Central memory CD8-positive, alpha-beta T cell (primary cell): ENCODE measurements at regions not wholly inside any gene's neighbourhood (a gene's known extent, or its start where the extent isn't known, plus 50 kb on each side); places are given as distances from the start of the nearest gene placed in this dataset.

Experiments
- ATAC-seq: fragments of 150-1000 bp; cut with Tn5 transposase; replicated peaks from 2 replicates; pipeline ENCODE4 v1.10.0; 2022; ENCODE audit warnings: mild to moderate bottlenecking, moderate FRiP score, moderate number of reproducible peaks; ENCODE audit not compliant: poor library complexity, severe bottlenecking; ENCODE audit errors: extremely low read depth
- DNase-seq, 2 donors: peaks; one replicate each; pipeline ENCODE4 v3.0.0; 2021; ENCODE audit warnings: low spot score in 2 of 2
- H3K27ac Mint-ChIP-seq: one replicate; pipeline ENCODE4 v1.8.0; 2022; ENCODE audit warnings: low read depth, mild to moderate bottlenecking, moderate library complexity, mixed read lengths
- H3K27me3 Mint-ChIP-seq: one replicate; pipeline ENCODE4 v1.8.0; 2022; ENCODE audit warnings: mixed read lengths
- H3K36me3 Mint-ChIP-seq: one replicate; pipeline ENCODE4 v1.8.0; 2022; ENCODE audit warnings: mild to moderate bottlenecking, moderate library complexity, mixed read lengths; ENCODE audit not compliant: insufficient read depth
- H3K4me1 Mint-ChIP-seq: one replicate; pipeline ENCODE4 v1.8.0; 2022; ENCODE audit warnings: mixed read lengths
- H3K4me3 Mint-ChIP-seq: one replicate; pipeline ENCODE4 v1.8.0; 2022; ENCODE audit warnings: mild to moderate bottlenecking, moderate library complexity, mixed read lengths
- H3K9me3 Mint-ChIP-seq: one replicate; pipeline ENCODE4 v1.8.0; 2022; ENCODE audit warnings: mixed read lengths

DNA sequence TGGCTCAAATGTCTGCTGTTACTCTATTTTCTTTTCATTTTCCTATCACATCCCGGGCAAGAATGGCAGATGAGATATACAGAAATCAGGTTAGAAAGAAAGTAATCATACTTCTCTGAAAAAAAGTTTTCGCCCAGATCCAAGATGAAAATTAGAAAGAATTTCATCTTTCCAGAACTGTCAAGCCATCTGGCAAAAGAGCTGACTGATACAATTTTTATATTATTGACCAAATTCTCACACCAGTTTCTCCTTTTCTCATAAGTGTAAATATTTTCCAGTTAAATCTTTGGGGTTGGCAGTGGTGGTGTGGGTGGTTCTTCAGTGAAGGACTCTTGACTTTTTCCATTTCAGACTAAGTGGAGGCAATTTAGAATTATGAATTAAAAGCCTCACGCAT lies 371.9 kb downstream of the CD83 start:
- Mint-ChIP-seq H3K9me3 (no peaks in the 10 kb centered on the region), H3K36me3 (no peaks in the 10 kb centered on the region), H3K27ac (no peak overlapping the region), H3K4me3 (no peak overlapping the region), H3K27me3 (no peaks in the 10 kb centered on the region), H3K4me1 (no peaks in the 10 kb centered on the region)
- DNase-seq (no peak), ATAC-seq (no peak)

DNA sequence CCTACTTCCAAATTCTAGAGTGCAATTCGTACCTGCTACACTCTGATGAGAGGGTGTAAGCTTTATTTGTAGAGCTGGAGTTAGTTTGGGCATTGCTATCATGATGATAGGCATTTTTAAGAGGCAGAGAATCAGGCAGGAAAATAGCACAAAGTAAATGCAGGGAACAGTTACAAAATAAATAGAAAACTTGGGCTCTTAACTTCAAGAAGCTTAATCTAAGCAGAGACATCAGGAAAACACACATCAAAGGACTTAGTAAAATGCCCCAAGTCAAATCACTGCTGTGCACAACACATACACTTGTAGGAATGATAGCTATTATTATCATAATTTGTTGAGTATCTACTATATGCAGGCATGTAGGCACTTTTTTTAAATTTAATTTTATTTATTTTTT lies 381.2 kb downstream of the CD83 start:
- Mint-ChIP-seq H3K9me3 (no peaks in the 10 kb centered on the region), H3K27me3 (peaks cover 45% of the 10 kb centered on the region), H3K27ac (no peak overlapping the region), H3K36me3 (no peaks in the 10 kb centered on the region), H3K4me3 (no peak overlapping the region), H3K4me1 (no peaks in the 10 kb centered on the region)
- ATAC-seq (no peak), DNase-seq (no peak)

DNA sequence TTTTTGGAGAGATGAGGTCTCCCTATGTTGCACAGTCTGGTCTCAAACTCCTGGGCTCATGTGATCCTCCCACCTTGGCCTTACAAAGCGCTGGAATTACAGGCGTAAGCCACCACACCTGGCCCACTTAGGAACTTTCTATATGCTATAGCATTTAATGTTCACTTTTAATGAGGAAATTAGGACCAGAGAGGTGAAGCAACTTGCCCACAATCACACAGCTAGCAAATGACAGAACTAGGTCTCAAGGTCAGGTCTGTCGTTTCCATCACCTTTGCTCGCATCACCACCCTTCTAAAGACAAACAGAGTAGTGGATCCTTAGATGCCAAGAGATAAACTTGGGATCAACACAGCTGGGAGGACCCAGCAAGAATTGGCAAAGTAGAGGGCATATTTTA lies 381.7 kb downstream of the CD83 start:
- Mint-ChIP-seq H3K27me3 (peaks cover 45% of the 10 kb centered on the region), H3K4me3 (no peak overlapping the region), H3K9me3 (no peaks in the 10 kb centered on the region), H3K36me3 (no peaks in the 10 kb centered on the region), H3K4me1 (no peaks in the 10 kb centered on the region), H3K27ac (no peak overlapping the region)
- ATAC-seq: no peak
- no peak for DNase-seq

DNA sequence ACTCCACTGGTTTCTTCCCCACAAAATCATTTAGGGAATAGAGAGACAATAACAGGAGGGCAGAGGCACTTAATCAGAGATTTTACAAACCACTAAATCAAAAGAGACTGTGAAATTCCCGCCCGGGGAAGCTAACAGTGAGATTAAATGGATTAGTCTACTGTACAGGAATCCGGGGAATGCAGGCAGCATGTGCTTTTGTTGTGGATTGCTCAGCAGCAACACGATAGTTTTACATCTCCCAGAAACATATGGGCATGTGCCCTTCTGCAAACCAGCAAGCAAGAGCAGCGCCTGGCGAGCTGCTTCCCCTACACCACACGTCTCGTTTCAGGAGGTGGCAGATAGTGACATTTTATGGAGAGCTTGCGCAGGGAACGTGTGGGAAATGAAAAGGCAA lies 382.3 kb downstream of the CD83 start:
- H3K4me3 Mint-ChIP-seq: no peak overlapping the region
- no peaks in the 10 kb centered on the region for H3K9me3 Mint-ChIP-seq
- H3K4me1 Mint-ChIP-seq: no peaks in the 10 kb centered on the region
- H3K36me3 Mint-ChIP-seq: no peaks in the 10 kb centered on the region
- H3K27me3 Mint-ChIP-seq: peaks cover 45% of the 10 kb centered on the region
- DNase-seq (no peak), ATAC-seq (no peak)
- H3K27ac Mint-ChIP-seq: no peak overlapping the region

DNA sequence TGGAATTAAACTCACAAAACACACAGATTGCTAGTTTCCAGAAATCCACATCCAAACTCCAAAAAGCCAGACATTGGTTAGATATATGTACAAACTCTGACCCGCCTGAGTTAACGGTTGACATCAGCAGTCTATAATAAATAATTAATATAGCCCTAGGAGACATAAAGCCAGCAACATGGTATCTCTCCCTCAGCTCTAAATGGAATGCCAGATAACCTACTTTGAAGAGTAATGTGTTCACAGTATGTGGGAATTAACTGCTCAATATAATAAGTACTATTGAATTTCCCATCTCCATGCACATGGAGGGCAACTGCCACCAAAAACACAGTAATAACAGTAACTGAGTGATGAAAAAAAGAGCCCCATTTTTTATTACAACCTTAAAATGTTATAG lies 383.2 kb downstream of the CD83 start:
- Mint-ChIP-seq H3K27ac (no peak overlapping the region), H3K27me3 (peaks cover 42% of the 10 kb centered on the region), H3K36me3 (no peaks in the 10 kb centered on the region), H3K9me3 (no peaks in the 10 kb centered on the region), H3K4me3 (no peak overlapping the region), H3K4me1 (no peaks in the 10 kb centered on the region)
- DNase-seq: no peak
- ATAC-seq: no peak

DNA sequence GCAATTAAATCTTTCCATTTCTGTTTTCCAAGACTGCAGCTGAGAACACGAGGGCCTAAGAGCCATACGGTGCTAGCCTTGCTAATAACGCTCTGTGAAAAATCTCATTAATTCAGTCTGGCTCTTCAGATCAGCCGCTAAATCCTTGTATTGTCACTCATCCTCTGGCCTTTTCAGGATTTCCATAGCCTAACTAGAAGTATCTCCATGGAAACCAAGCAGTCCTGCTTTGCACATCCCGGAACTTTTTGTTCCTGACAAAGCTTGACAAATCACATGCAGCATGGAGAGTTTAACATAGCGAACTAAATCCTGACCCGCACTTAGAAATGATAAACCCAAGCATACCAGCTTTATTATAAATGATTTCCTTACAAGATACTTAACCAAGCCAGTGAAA lies 383.7 kb downstream of the CD83 start:
- no peak overlapping the region for H3K4me3 Mint-ChIP-seq
- no peaks in the 10 kb centered on the region for H3K9me3 Mint-ChIP-seq

DNA sequence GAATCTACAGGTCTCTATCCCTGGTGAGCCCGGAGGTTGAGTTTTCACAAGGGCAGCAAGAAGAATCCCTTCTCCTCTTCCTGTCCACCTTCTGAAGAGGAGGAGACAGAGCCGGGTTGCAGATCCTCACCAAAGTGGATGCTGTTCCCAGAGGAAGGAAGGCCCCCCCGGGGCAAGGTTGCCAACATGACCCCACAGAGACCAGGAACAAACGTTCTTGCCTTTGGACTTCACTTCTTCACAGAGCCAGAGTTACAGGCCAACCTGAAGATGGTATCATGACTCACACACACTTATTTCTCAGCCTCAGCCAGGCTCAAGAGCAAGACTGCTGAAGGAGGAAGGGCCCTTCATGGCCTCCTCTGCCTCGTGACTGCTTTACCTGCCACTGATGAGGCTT lies 384.3 kb downstream of the CD83 start:
- Mint-ChIP-seq H3K9me3 (no peaks in the 10 kb centered on the region), H3K4me3 (no peak overlapping the region), H3K36me3 (no peaks in the 10 kb centered on the region), H3K27ac (no peak overlapping the region), H3K27me3 (peaks cover 31% of the 10 kb centered on the region), H3K4me1 (no peaks in the 10 kb centered on the region)
- DNase-seq: no peak
- ATAC-seq: no peak

More for the DNA sequence above, 383.7 kb downstream of the CD83 start:
- no peaks in the 10 kb centered on the region for H3K36me3 Mint-ChIP-seq
- peaks cover 38% of the 10 kb centered on the region for H3K27me3 Mint-ChIP-seq
- H3K4me1 Mint-ChIP-seq: no peaks in the 10 kb centered on the region
- no peak for ATAC-seq
- DNase-seq: no peak
- no peak overlapping the region for H3K27ac Mint-ChIP-seq

DNA sequence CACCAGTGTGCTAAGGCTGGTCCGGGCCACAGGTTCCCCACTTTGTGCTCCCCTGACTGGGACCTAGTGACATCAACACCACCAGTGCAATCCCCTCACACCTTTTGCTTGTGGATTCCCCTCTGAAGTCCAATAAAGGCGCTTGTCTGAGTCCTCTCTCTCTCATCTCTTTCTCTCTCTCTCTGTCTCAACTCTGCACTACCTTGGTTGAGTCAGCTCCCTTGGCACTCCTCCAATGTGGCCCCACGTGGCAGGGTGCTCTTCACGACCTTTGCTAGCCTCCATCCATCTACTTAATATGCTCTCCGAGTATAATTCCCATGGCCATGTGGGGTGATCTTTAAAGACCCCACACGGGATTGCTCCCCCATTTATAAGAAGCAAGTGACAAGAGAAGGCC lies 385.0 kb downstream of the CD83 start:
- Mint-ChIP-seq H3K4me1 (no peaks in the 10 kb centered on the region), H3K27me3 (peaks cover 25% of the 10 kb centered on the region), H3K36me3 (no peaks in the 10 kb centered on the region), H3K27ac (no peak overlapping the region), H3K4me3 (no peak overlapping the region), H3K9me3 (no peaks in the 10 kb centered on the region)
- DNase-seq (no peak), ATAC-seq (no peak)

DNA sequence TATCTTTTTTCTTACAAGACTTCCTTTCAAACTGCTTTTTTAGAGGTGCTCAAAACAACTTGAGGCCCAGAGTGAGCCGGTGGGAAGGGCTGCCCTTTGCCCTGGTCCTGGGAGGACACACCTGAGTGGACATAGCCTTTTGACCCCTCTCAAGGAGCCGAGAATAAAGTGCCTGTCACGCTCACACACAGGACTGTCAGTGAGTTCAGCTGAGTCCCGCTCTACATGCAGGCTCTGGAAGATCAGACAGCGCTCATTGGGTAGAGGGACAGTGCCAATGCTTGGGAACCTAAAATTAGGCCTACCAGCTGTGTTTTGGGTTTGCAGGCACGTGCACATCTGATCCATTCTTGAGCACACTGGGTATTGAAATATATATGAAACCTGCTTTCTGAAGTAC lies 387.8 kb downstream of the CD83 start:
- no peak overlapping the region for H3K4me3 Mint-ChIP-seq
- no peak for DNase-seq

DNA sequence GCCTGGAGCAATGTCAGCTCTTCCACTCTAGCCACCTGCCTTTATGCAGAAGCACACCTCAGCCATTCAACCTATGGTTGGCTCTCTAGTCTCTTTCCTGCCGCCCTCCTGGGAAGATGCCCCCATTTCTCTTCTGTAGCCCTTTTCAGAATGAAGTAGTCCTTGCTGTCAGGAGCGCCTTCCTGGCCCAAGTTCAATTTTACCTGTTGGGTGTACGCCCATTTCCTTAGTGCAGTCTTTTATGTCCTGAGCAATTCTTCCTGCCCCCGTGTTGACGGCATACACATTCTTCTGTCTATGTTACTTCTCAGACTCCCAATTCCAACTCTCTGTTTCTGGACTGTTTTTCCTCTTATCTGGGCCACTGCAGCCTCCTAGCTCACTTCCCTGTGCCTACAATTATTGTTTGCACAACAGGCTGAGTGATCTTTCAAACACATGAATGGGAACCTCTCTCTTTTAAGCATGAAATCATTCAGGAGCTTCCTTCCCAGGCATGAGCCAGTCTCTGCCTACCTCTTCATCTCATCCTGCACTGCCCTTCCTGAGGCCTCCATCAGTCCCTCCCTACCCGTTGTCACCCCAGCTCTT lies 389.2 kb downstream of the CD83 start:
- no peaks in the 10 kb centered on the region for H3K4me1 Mint-ChIP-seq
- DNase-seq: no peak
- no peak overlapping the region for H3K4me3 Mint-ChIP-seq
- H3K36me3 Mint-ChIP-seq: peaks cover 3% of the 10 kb centered on the region
- no peaks in the 10 kb centered on the region for H3K9me3 Mint-ChIP-seq
- H3K27ac Mint-ChIP-seq: peak overlapping the region; percentile 23
- no peak for ATAC-seq
- H3K27me3 Mint-ChIP-seq: peaks cover 16% of the 10 kb centered on the region

More for the DNA sequence above, 387.8 kb downstream of the CD83 start:
- ATAC-seq: no peak
- no peaks in the 10 kb centered on the region for H3K4me1 Mint-ChIP-seq
- peaks cover 3% of the 10 kb centered on the region for H3K36me3 Mint-ChIP-seq
- H3K9me3 Mint-ChIP-seq: no peaks in the 10 kb centered on the region
- H3K27ac Mint-ChIP-seq: no peak overlapping the region
- H3K27me3 Mint-ChIP-seq: peaks cover 2% of the 10 kb centered on the region

DNA sequence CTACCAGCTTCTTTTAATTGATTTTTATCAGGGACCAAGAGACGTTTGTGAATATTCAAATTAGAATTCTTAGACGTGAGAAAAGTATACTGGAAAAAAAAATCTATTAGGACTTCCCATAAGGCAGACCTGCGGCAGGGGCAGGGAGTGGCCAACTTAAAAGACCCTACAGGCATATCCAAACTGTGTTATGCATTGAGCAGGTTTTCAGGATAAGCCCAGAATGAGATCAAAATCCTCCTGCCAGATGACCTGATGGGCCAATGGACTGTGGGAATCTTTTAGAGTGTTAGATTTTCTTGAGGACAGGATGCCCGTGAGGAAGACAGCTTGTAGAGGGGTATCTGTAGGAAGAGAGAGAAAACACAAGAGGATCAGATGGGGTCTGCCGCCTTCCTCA lies 391.5 kb downstream of the CD83 start:
- no peak overlapping the region for H3K4me3 Mint-ChIP-seq
- no peaks in the 10 kb centered on the region for H3K4me1 Mint-ChIP-seq
- ATAC-seq: no peak
- H3K27me3 Mint-ChIP-seq: peaks cover 22% of the 10 kb centered on the region
- no peak for DNase-seq
- peaks cover 3% of the 10 kb centered on the region for H3K36me3 Mint-ChIP-seq
- no peak overlapping the region for H3K27ac Mint-ChIP-seq
- no peaks in the 10 kb centered on the region for H3K9me3 Mint-ChIP-seq

DNA sequence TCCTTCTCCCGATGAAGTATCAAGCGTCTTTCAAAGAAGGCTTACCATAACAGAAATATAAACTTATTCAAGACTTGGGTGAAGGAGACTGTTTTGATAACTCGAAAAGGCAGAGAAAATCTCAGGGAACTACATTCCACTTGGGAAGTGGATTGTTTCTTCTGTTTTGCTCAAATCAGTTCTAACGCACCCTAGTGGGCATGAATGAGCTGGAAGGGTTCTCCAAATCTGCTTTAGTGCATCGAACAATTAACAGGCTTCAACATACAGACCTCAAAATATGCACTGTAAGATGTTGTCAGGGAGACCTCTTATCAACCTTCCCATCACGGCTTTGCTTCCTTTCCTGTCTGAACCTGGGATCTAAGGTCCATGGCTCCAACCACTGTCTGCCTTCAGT lies 392.5 kb downstream of the CD83 start:
- DNase-seq (no peak), ATAC-seq (no peak)
- H3K4me1 Mint-ChIP-seq: no peaks in the 10 kb centered on the region
- no peak overlapping the region for H3K4me3 Mint-ChIP-seq
- H3K36me3 Mint-ChIP-seq: peaks cover 3% of the 10 kb centered on the region
- H3K27me3 Mint-ChIP-seq: peaks cover 22% of the 10 kb centered on the region
- H3K27ac Mint-ChIP-seq: no peak overlapping the region
- no peaks in the 10 kb centered on the region for H3K9me3 Mint-ChIP-seq

DNA sequence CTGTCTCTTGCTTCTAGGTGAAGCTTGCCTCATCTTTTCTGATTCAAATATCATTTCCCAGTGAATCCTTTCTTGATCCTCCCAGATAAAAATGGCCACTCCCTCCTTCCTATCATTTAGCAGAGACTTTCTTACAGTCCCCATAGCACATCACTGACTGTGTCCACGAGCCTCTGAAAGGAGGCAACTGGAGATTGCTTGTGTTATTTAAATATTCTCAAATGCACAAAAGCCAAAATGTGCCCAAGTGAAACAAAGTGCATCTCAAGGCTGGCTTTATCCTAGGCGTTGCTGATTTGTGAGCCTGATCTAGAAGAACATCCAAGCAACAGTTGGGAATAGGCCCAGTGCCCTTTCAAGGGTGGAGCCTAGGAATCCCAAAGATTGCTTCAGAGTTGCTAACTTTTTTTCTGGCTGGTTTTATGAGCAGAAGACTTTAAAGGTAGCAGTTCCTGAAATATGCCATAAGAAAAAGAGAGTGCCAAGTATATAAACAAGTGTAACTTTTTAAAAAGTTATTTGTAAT lies 393.6 kb downstream of the CD83 start:
- H3K9me3 Mint-ChIP-seq: no peaks in the 10 kb centered on the region
- H3K36me3 Mint-ChIP-seq: peaks cover 3% of the 10 kb centered on the region
- ATAC-seq (no peak), DNase-seq (no peak)
- H3K27ac Mint-ChIP-seq: no peak overlapping the region
- no peaks in the 10 kb centered on the region for H3K4me1 Mint-ChIP-seq
- no peak overlapping the region for H3K4me3 Mint-ChIP-seq
- H3K27me3 Mint-ChIP-seq: peaks cover 22% of the 10 kb centered on the region
